Lung (tissue), 11 donors: ENCODE measurements at regions not wholly inside any gene's neighbourhood (a gene's known extent, or its start where the extent isn't known, plus 50 kb on each side); places are given as distances from the start of the nearest gene placed in this dataset.
A peak's percentile ranks its signal among the peaks of the same experiment; 100 is the strongest.

Source experiments
- ATAC-seq: fragments of 200-7000 bp; cut with Tn5 transposase; one replicate; pipeline ENCODE4 v1.9.1; 2020; ENCODE audit warnings: moderate number of reproducible peaks; ENCODE audit not compliant: insufficient read depth, low FRiP score
- DNase-seq, 3 donors: peaks; one replicate each; pipeline ENCODE4 v3.0.0-alpha.2; 2013 to 2017
- H3K27ac ChIP-seq, 2 donors: one replicate each; pipeline ENCODE4 v1.5.1; 2013; ENCODE audit warnings: mild to moderate bottlenecking in 2 of 2, moderate library complexity in 2 of 2, control low read depth in 1 of 2, inconsistent platforms in 1 of 2, low read depth in 1 of 2, low read length in 1 of 2
- H3K27me3 ChIP-seq, 3 donors: one replicate each; pipeline ENCODE4 v1.5.1; 2013; ENCODE audit warnings: low read length in 2 of 3; ENCODE audit not compliant: control insufficient read depth in 3 of 3, insufficient read depth in 3 of 3
- H3K36me3 ChIP-seq, 4 donors: one replicate each; pipeline ENCODE4 v1.5.1; 2013; ENCODE audit warnings: low read length in 4 of 4, mild to moderate bottlenecking in 1 of 4, moderate library complexity in 1 of 4; ENCODE audit not compliant: control insufficient read depth in 4 of 4, insufficient read depth in 4 of 4
- H3K4me1 ChIP-seq, 5 donors: one replicate each; pipeline ENCODE4 v1.5.1; 2013; ENCODE audit warnings: low read length in 5 of 5, mild to moderate bottlenecking in 2 of 5, moderate library complexity in 1 of 5; ENCODE audit not compliant: control insufficient read depth in 5 of 5, insufficient read depth in 5 of 5
- H3K4me3 ChIP-seq: one replicate; pipeline ENCODE4 v1.5.1; 2013; ENCODE audit warnings: mild to moderate bottlenecking, control low read depth, moderate library complexity
- H3K9ac ChIP-seq, 2 donors: one replicate each; pipeline ENCODE4 v1.5.1; 2013; ENCODE audit warnings: low read length in 2 of 2, control low read depth in 1 of 2; ENCODE audit not compliant: insufficient read depth in 1 of 2
- H3K9me3 ChIP-seq, 4 donors: one replicate each; pipeline ENCODE4 v1.5.1; 2013; ENCODE audit warnings: low read length in 3 of 4, mild to moderate bottlenecking in 1 of 4, moderate library complexity in 1 of 4; ENCODE audit not compliant: control insufficient read depth in 4 of 4, insufficient read depth in 3 of 4
- WGBS, 2 donors: extraction: QIAGEN DNeasy Blood & Tissue Kit; methylation state at CpG; one replicate each; pipeline ENCODE4 v1.1.7; 2013; 5-methylcytosine and 5-hydroxymethylcytosine counted together
- TF ChIP-seq, protein P1 (sequence below): IDR thresholded peaks from 2 replicates; pipeline ENCODE4 v1.5.1; 2012; ENCODE audit warnings: mild to moderate bottlenecking; ENCODE audit errors: control extremely low read depth, extremely low read depth
- donor health status: control.
- donor health status: control.
- donor health status: Bipolar disorder and iron deficiency.
- donor health status: healthy.
- donor health status: DM: yes; HTN: yes; CAD: no.

DNA sequence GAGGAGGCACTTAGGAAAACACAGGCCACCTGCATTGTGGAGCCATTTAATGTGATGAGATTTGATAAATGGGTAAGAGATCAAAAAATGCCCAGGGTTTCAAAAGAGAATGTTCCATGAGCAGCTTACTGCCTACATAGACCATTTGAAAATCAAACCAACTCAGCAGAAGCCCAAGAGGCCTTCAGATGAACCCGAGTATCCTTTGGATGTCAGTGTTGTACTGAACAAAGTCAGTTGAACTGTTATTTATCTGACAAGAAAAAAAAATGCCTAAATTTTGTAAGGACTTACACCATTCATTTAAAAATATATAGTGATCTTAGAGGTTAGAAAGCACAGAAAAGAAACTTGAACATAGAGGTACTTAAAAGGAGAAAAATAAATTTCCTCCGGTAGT, 381.7 kb downstream of the ZFHX3 start:
- TF ChIP-seq, protein P1, sequence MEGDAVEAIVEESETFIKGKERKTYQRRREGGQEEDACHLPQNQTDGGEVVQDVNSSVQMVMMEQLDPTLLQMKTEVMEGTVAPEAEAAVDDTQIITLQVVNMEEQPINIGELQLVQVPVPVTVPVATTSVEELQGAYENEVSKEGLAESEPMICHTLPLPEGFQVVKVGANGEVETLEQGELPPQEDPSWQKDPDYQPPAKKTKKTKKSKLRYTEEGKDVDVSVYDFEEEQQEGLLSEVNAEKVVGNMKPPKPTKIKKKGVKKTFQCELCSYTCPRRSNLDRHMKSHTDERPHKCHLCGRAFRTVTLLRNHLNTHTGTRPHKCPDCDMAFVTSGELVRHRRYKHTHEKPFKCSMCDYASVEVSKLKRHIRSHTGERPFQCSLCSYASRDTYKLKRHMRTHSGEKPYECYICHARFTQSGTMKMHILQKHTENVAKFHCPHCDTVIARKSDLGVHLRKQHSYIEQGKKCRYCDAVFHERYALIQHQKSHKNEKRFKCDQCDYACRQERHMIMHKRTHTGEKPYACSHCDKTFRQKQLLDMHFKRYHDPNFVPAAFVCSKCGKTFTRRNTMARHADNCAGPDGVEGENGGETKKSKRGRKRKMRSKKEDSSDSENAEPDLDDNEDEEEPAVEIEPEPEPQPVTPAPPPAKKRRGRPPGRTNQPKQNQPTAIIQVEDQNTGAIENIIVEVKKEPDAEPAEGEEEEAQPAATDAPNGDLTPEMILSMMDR = no peak
- Histone ChIP-seq H3K4me1 (peaks cover 0 to 11% (median 0%) of the 10 kb centered on the region in 5 donors), H3K9me3 (no peaks in the 10 kb centered on the region), H3K4me3 (no peak overlapping the region), H3K27me3 (no peaks in the 10 kb centered on the region), H3K9ac (no peak overlapping the region), H3K36me3 (no peaks in the 10 kb centered on the region), H3K27ac (no peak overlapping the region)
- ATAC-seq (no peak), DNase-seq (peak in 2 of 3 donors; percentile 25 to 42)
- 94 to 96% methylated on average over 2 of the region's 2 CpGs for WGBS, 2 donors

DNA sequence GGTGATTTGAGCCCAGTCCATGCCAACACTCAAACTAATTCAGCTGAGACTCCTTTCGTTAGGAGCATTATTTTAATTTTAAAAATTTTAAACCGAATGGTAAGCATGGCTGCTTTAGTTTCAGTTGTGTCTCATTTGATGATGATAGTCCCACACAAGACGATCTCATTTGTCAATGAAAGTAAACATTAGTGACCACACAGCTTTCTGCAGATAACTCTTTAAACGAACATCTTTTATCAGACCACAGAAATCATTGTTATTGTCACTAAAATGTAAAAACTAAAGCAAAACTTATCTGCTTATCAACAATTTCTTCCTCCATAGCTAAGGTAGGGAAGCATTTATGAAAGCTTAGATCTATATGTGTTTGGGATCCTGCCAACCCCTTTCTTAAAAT, 382.2 kb downstream of the ZFHX3 start:
- DNase-seq = peak in 2 of 3 donors; percentile 42 to 56
- H3K4me1 ChIP-seq = peaks cover 0 to 11% (median 0%) of the 10 kb centered on the region in 5 donors

DNA sequence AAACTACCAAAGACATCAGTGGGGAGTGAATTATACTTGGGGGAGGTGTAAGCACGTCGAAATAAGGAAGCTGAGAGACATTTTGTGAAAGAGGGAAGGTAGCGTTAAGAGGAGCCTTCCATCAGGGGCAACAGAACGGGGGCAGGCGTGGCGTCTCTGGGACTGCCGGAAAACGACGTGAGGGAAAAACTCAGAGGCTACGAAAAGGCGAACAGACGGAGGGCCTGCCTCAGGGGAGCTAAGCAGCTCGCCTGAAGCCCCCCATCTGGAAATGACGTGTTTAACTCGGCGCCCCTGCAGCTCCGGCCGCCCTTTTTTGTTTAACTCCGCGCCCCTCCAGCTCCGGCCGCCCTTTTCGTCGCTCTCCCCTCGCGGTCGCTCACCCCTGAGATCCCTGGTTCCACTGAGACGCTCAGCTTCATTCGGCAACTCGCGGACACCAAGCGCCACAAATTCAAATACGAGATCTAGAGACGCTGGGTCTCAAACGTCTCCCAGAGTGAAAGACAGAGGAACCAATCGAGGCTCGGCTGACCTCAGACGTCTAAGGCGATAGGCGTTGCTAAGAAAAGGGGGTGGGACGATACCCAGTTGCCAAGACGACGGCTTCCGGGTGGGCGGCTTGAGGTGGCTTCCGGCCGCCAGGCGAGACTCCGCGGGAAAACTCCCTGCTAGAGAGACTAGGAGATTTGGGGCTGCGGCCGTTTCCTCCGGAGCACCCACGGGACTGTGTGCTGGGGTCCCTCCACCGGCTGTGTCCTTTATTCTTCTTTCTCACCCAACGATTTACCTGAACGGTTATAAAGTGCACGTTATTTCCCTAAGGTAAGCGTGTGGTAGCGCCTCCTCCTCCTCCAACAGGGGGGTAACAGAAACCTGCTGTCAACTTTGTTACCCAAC, 383.2 kb downstream of the ZFHX3 start:
- H3K36me3 ChIP-seq = no peaks in the 10 kb centered on the region
- TF ChIP-seq, protein P1 = no peak
- peak; percentile 98 to 100 (median 100) for DNase-seq
- H3K4me3 ChIP-seq = peak overlapping the region; percentile 74
- peaks cover 0 to 11% (median 0%) of the 10 kb centered on the region in 5 donors for H3K4me1 ChIP-seq
- H3K9ac ChIP-seq = peak overlapping the region; percentile 80 to 98
- H3K9me3 ChIP-seq = no peaks in the 10 kb centered on the region
- 0 to 1% methylated on average over 60 of the region's 60 CpGs for WGBS, 2 donors
- peak; percentile 100 for ATAC-seq
- H3K27me3 ChIP-seq = no peaks in the 10 kb centered on the region
- no peak overlapping the region for H3K27ac ChIP-seq

More for the DNA sequence above, 382.2 kb downstream of the ZFHX3 start:
- no peak overlapping the region for H3K27ac ChIP-seq
- TF ChIP-seq, protein P1 = no peak
- H3K9me3 ChIP-seq = no peaks in the 10 kb centered on the region
- peak overlapping the region; percentile 80 to 96 for H3K9ac ChIP-seq
- no peaks in the 10 kb centered on the region for H3K36me3 ChIP-seq
- H3K4me3 ChIP-seq = no peak overlapping the region
- ATAC-seq = no peak
- no peaks in the 10 kb centered on the region for H3K27me3 ChIP-seq
- WGBS, 2 donors = 21 to 32% methylated on average over 4 of the region's 4 CpGs
